PC-9 (cell line): ENCODE measurements at regions not wholly inside any gene's neighbourhood (a gene's known extent, or its start where the extent isn't known, plus 50 kb on each side); places are given as distances from the start of the nearest gene placed in this dataset.

Experiments used
- EZH2 ChIP-seq: fragments of 200-600 bp; sonication (generic); IDR thresholded peaks from 2 replicates; pipeline ENCODE4 v1.8.0; 2017; ENCODE audit warnings: antibody characterized with exemption, low read depth
- TF ChIP-seq, protein P1 (sequence below): fragments of 200-600 bp; sonication (generic); conservative IDR thresholded peaks from 2 replicates; pipeline ENCODE4 v1.6.1; 2017; ENCODE audit warnings: mixed run types, antibody characterized with exemption, mild to moderate bottlenecking, moderate library complexity

DNA sequence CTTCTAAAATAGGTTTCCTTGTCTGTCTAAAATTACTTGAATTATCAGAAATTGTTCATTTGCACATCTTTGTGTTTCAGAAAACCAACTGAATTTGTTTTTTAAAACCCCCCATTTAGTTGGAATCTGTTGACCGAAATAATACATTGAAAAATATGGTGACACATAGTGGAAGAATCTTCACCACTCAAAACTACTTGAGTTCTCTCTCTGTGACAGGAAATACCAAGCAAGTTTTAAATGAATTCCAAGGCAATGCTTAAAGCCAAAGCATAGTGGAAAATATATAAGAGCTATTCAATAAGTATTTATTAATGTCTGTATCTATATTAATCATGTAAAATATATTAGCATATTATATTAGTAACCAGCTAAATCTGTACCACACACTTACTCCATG is 224.9 kb upstream of the COL8A1 start:
- TF ChIP-seq, protein P1, sequence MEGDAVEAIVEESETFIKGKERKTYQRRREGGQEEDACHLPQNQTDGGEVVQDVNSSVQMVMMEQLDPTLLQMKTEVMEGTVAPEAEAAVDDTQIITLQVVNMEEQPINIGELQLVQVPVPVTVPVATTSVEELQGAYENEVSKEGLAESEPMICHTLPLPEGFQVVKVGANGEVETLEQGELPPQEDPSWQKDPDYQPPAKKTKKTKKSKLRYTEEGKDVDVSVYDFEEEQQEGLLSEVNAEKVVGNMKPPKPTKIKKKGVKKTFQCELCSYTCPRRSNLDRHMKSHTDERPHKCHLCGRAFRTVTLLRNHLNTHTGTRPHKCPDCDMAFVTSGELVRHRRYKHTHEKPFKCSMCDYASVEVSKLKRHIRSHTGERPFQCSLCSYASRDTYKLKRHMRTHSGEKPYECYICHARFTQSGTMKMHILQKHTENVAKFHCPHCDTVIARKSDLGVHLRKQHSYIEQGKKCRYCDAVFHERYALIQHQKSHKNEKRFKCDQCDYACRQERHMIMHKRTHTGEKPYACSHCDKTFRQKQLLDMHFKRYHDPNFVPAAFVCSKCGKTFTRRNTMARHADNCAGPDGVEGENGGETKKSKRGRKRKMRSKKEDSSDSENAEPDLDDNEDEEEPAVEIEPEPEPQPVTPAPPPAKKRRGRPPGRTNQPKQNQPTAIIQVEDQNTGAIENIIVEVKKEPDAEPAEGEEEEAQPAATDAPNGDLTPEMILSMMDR, result no peak
- TF ChIP-seq EZH2, result no peak
